HG02623 (cell line): ENCODE measurements at regions not wholly inside any gene's neighbourhood (a gene's known extent, or its start where the extent isn't known, plus 50 kb on each side); places are given as distances from the start of the nearest gene placed in this dataset.
"Not testable (repeated sequence)": the region's sequence is repeated elsewhere in the genome, so short reads cannot be mapped to it uniquely, and the experiment has no call there.

Experiments
- ATAC-seq: cut with Tn5 transposase; IDR thresholded peaks from one replicate; pipeline ENCODE4 v1.9.1; 2021; ENCODE audit warnings: moderate library complexity; ENCODE audit not compliant: unreplicated experiment

- no peak for ATAC-seq
Observed at GRCh38 chrY:7320751-7321150, 409.2 kb upstream of the AMELY start.

GRCh38 chrY:7320171-7320570 lies 408.6 kb upstream of the AMELY start:
- not testable (repeated sequence) for ATAC-seq

GRCh38 chrY:7318122-7318521 lies 406.6 kb upstream of the AMELY start:
- no peak for ATAC-seq

GRCh38 chrY:7317571-7317970 lies 406.0 kb upstream of the AMELY start:
- ATAC-seq = no peak

GRCh38 chrY:7310482-7311269 lies 399.1 kb upstream of the AMELY start:
- ATAC-seq = no peak

GRCh38 chrY:7308816-7309215 lies 397.3 kb upstream of the AMELY start:
- no peak for ATAC-seq

- no peak for ATAC-seq
Observed at GRCh38 chrY:7302306-7302705, 390.8 kb upstream of the AMELY start.

GRCh38 chrY:7299960-7300359 lies 388.4 kb upstream of the AMELY start:
- no peak for ATAC-seq

GRCh38 chrY:7292113-7292512 lies 380.6 kb upstream of the AMELY start:
- no peak for ATAC-seq

GRCh38 chrY:7289889-7290833 lies 378.6 kb upstream of the AMELY start:
- ATAC-seq = peak; percentile 69

GRCh38 chrY:7288611-7289010 lies 377.1 kb upstream of the AMELY start:
- no peak for ATAC-seq

- ATAC-seq = not testable (repeated sequence)
Observed at GRCh38 chrY:7287963-7288362, 376.4 kb upstream of the AMELY start.

- ATAC-seq = no peak
Observed at GRCh38 chrY:7285388-7285787, 373.8 kb upstream of the AMELY start.

- no peak for ATAC-seq
Observed at GRCh38 chrY:7283001-7283400, 371.4 kb upstream of the AMELY start.

GRCh38 chrY:7280151-7280740 lies 368.7 kb upstream of the AMELY start:
- not testable (repeated sequence) for ATAC-seq

GRCh38 chrY:7275751-7276150 lies 364.2 kb upstream of the AMELY start:
- no peak for ATAC-seq

GRCh38 chrY:7275014-7275413 lies 363.5 kb upstream of the AMELY start:
- ATAC-seq = no peak

- ATAC-seq = peak; percentile 13
Observed at GRCh38 chrY:7274369-7274913, 362.9 kb upstream of the AMELY start.

GRCh38 chrY:7273587-7274203 lies 362.1 kb upstream of the AMELY start:
- peak; percentile 72 for ATAC-seq

GRCh38 chrY:7272556-7273195 lies 361.1 kb upstream of the AMELY start:
- peak; percentile 25 for ATAC-seq
